ENCODE measurements at regions not wholly inside any gene's neighbourhood (a gene's known extent, or its start where the extent isn't known, plus 50 kb on each side); places are given as distances from the start of the nearest gene placed in this dataset.

DNA sequence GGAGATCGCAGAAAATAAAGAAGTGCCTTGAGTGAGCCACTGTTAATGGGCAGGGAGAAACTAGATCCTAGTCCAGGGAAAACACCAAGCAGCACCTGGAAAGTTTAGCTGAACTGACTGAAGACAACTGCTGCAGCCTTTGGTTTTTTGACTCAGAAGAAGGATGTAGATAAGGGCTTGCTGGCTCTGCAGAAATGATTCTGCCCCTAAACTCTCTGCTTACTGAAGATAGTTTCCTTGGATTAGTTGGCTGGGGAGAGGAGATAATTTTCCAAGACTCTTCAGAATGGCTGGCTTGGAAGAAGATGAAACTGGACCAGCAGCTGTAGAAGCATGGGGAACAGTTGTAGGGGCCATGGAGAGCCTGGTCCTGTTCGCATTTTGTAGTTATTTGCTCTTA is 471.8 kb downstream of the KDM4C start:
- DNase-seq, result peak; percentile 24

- DNase-seq, result no peak
Observed at GRCh38 chr9:7228726-7229125, 471.0 kb downstream of the KDM4C start.

- DNase-seq, result no peak
Observed at GRCh38 chr9:7227951-7228350, 470.2 kb downstream of the KDM4C start.

GRCh38 chr9:7226007-7226640 is 468.4 kb downstream of the KDM4C start:
- DNase-seq, result no peak

All from hematopoietic multipotent progenitor cell treated with erythropoietin and hydrocortisone succinate and interleukin-3 and kit ligand, for 8 days (in vitro differentiated cells).